ENCODE measurements at regions not wholly inside any gene's neighbourhood (a gene's known extent, or its start where the extent isn't known, plus 50 kb on each side); places are given as distances from the start of the nearest gene placed in this dataset.

DNA sequence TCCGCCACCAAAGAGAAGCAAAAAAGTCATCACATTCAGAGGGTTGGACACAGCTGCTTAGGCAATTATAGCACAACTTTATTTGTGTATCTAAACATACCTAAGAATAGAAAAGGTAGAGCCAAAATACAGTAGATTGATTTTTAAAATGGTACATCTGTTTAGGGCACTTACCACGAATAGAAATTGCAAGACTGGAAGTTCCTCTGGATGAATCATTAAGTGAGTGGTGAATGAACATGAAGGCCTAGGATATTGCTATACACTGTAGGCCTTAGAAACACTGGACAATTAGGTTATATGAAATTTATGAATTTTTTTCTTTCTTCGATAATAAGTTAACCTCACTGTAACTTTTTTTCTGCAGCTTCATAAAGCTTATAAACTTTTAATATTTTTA, 687.0 kb downstream of the BCL11A start:
- no peaks in the 10 kb centered on the region for H3K4me1 ChIP-seq (ENCODE audit: insufficient read depth, low read length)
- H3K27me3 ChIP-seq (ENCODE audit: control insufficient read depth in 1 of 2, insufficient read depth in 2 of 2, low read length in 2 of 2) = no peaks in the 10 kb centered on the region
- no peak overlapping the region for H3K4me3 ChIP-seq (ENCODE audit: low read length)
- POLR2A ChIA-PET = no interaction called here
- ATAC-seq (ENCODE audit: poor library complexity) (no peak), DNase-seq (no peak)
- CTCF ChIA-PET = interaction anchor here (1.0 to 1.1 kb wide), 2 partner anchors 13 to 138 kb away, joined by 3 to 7 read pairs; no protein-coding TSS in a partner anchor
- H3K36me3 ChIP-seq (ENCODE audit: insufficient read depth, low read length) = no peaks in the 10 kb centered on the region
- no peak overlapping the region for H3K27ac Mint-ChIP-seq
- H3K9me3 Mint-ChIP-seq = peaks cover 6% of the 10 kb centered on the region
- peaks cover 0 to 8% of the 10 kb centered on the region in 2 experiments for H3K9me3 ChIP-seq (ENCODE audit: control insufficient read depth in 1 of 2, insufficient read depth in 1 of 2, low read length in 2 of 2)
- intact Hi-C loops (cut with DNase I, micrococcal nuclease) = no loop called here
- no peak overlapping the region for H3K27ac ChIP-seq (ENCODE audit: low read depth in 1 of 2, low read length in 2 of 2)
- no peaks in the 10 kb centered on the region for H3K27me3 Mint-ChIP-seq
- no peaks in the 10 kb centered on the region for H3K36me3 Mint-ChIP-seq (ENCODE audit: low read depth)
- no peaks in the 10 kb centered on the region for H3K4me1 Mint-ChIP-seq (ENCODE audit: low read depth)
- TF ChIP-seq, protein P1, sequence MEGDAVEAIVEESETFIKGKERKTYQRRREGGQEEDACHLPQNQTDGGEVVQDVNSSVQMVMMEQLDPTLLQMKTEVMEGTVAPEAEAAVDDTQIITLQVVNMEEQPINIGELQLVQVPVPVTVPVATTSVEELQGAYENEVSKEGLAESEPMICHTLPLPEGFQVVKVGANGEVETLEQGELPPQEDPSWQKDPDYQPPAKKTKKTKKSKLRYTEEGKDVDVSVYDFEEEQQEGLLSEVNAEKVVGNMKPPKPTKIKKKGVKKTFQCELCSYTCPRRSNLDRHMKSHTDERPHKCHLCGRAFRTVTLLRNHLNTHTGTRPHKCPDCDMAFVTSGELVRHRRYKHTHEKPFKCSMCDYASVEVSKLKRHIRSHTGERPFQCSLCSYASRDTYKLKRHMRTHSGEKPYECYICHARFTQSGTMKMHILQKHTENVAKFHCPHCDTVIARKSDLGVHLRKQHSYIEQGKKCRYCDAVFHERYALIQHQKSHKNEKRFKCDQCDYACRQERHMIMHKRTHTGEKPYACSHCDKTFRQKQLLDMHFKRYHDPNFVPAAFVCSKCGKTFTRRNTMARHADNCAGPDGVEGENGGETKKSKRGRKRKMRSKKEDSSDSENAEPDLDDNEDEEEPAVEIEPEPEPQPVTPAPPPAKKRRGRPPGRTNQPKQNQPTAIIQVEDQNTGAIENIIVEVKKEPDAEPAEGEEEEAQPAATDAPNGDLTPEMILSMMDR (IDR thresholded peaks at IDR 0.05) = no peak
- no peak overlapping the region for H3K4me3 Mint-ChIP-seq

DNA sequence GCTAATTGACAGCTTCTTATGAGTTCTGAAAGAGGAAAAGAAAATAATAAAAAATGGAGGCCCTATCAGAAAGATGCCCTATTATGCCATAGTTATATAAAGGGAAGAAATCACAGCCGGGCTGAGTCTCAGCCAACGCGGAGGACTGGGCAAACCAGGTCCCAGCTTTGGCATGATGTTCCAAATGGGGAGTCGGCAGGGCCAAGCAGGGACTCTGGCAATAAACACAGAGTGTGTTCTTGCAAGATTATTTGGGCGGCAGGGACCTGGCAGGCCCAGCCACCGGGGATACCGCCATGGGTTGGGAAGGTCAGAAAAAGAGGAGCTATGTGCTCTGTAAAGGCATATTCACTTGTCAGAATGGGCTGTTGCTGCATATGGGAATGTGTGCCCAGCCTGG, 694.9 kb downstream of the BCL11A start:
- intact Hi-C loops (cut with DNase I, micrococcal nuclease) = no loop called here
- Mint-ChIP-seq H3K27ac (no peak overlapping the region), H3K36me3 (ENCODE audit: low read depth) (no peaks in the 10 kb centered on the region), H3K9me3 (peaks cover 9% of the 10 kb centered on the region), H3K4me1 (ENCODE audit: low read depth) (no peaks in the 10 kb centered on the region), H3K4me3 (no peak overlapping the region), H3K27me3 (no peaks in the 10 kb centered on the region)
- Histone ChIP-seq H3K9me3 (ENCODE audit: control insufficient read depth in 1 of 2, insufficient read depth in 1 of 2, low read length in 2 of 2) (peaks cover 5 to 16% of the 10 kb centered on the region in 2 experiments), H3K27me3 (ENCODE audit: control insufficient read depth in 1 of 2, insufficient read depth in 2 of 2, low read length in 2 of 2) (no peaks in the 10 kb centered on the region), H3K27ac (ENCODE audit: low read depth in 1 of 2, low read length in 2 of 2) (no peak overlapping the region), H3K4me1 (ENCODE audit: insufficient read depth, low read length) (no peaks in the 10 kb centered on the region), H3K36me3 (ENCODE audit: insufficient read depth, low read length) (no peaks in the 10 kb centered on the region), H3K4me3 (ENCODE audit: low read length) (no peak overlapping the region)
- ChIA-PET POLR2A (no interaction called here), CTCF (no interaction called here)
- TF ChIP-seq, protein P1 (IDR thresholded peaks at IDR 0.05) = no peak
- no peak for DNase-seq
- no peak for ATAC-seq (ENCODE audit: poor library complexity)

DNA sequence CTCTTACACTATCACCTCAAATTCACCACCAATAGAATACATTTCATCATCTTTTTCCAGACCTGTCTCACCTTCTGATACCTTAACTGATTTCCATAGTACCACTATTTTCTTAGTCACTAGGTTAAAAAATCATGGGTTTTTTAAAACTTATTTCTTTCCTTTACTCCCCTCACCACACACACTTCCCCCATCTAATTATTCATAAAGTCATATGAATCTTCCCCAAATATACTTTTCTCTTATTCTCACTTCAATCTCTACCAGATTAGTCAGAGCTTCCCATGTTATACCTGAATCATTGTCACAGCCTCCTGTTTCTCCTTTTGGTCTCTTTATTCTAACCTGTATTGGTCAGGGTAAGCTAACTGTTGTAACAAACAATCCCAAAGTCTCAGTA, 696.3 kb downstream of the BCL11A start:
- Histone ChIP-seq H3K27ac (ENCODE audit: low read depth in 1 of 2, low read length in 2 of 2) (no peak overlapping the region), H3K36me3 (ENCODE audit: insufficient read depth, low read length) (no peaks in the 10 kb centered on the region), H3K4me3 (ENCODE audit: low read length) (no peak overlapping the region), H3K9me3 (ENCODE audit: control insufficient read depth in 1 of 2, insufficient read depth in 1 of 2, low read length in 2 of 2) (peaks cover 5 to 16% of the 10 kb centered on the region in 2 experiments), H3K4me1 (ENCODE audit: insufficient read depth, low read length) (no peaks in the 10 kb centered on the region), H3K27me3 (ENCODE audit: control insufficient read depth in 1 of 2, insufficient read depth in 2 of 2, low read length in 2 of 2) (no peaks in the 10 kb centered on the region)
- intact Hi-C loops (cut with DNase I, micrococcal nuclease) = no loop called here
- TF ChIP-seq, protein P1 (IDR thresholded peaks at IDR 0.05) = no peak
- no peaks in the 10 kb centered on the region for H3K36me3 Mint-ChIP-seq (ENCODE audit: low read depth)
- peaks cover 4% of the 10 kb centered on the region for H3K9me3 Mint-ChIP-seq
- H3K27me3 Mint-ChIP-seq = no peaks in the 10 kb centered on the region
- ChIA-PET POLR2A (no interaction called here), CTCF (no interaction called here)
- no peak overlapping the region for H3K27ac Mint-ChIP-seq
- ATAC-seq (ENCODE audit: poor library complexity) (no peak), DNase-seq (no peak)
- no peak overlapping the region for H3K4me3 Mint-ChIP-seq
- H3K4me1 Mint-ChIP-seq (ENCODE audit: low read depth) = no peaks in the 10 kb centered on the region

Measured in CD4-positive, alpha-beta T cell (primary cell).